SK-N-SH (cell line): ENCODE measurements at regions not wholly inside any gene's neighbourhood (a gene's known extent, or its start where the extent isn't known, plus 50 kb on each side); places are given as distances from the start of the nearest gene placed in this dataset.

ENCODE experiments used
- CTCF ChIA-PET: fragments of 300-600, 350-600 bp; formaldehyde crosslinking; extraction: SDS; loops from one replicate; lab custom pipeline; 2021; lab: Yijun Ruan, JAX
- POLR2A ChIA-PET: fragments of 350-600 bp; sonication (Branson Sonifier 250); formaldehyde crosslinking; extraction: SDS; loops from one replicate; lab custom pipeline; 2020; ENCODE audit warnings: antibody characterized with exemption, inconsistent platforms; lab: Yijun Ruan, JAX
- DNase-seq: peaks from one replicate; pipeline ENCODE4 v3.0.0; 2012
- H2AFZ ChIP-seq: fragments of 200-600 bp; sonication (generic); 2 replicates; pipeline ENCODE4 v1.8.1; 2016; ENCODE audit warnings: antibody characterized with exemption, mild to moderate bottlenecking, low read depth
- H3F3A ChIP-seq: fragments of 200-600 bp; sonication (generic); replicated peaks from 2 replicates; pipeline ENCODE3; 2016; ENCODE audit warnings: antibody characterized with exemption, mild to moderate bottlenecking; ENCODE audit not compliant: insufficient read depth
- H3K27ac ChIP-seq, 2 experiments: fragments of 200-500 bp in 1 of 2; fragments of 200-600 bp in 1 of 2; sonication (Bioruptor generic) in 1 of 2; sonication (generic), shearing (Covaris generic) in 1 of 2; 2 replicates each; pipeline versions ENCODE4 v1.5.1 to v1.6.1; 2014 to 2016; ENCODE audit warnings: low read depth in 2 of 2, inconsistent platforms in 1 of 2, low read length in 1 of 2, mild to moderate bottlenecking in 1 of 2, mixed read lengths in 1 of 2
- H3K27me3 ChIP-seq: fragments of 200-600 bp; sonication (generic), shearing (Covaris generic); 2 replicates; pipeline ENCODE4 v1.6.1; 2016; ENCODE audit warnings: mixed run types; ENCODE audit not compliant: insufficient read depth
- H3K36me3 ChIP-seq, 2 experiments: fragments of 200-500 bp in 1 of 2; fragments of 200-600 bp in 1 of 2; sonication (Bioruptor generic) in 1 of 2; sonication (generic) in 1 of 2; replicated peaks in 1 of 2; 2 replicates each; pipeline versions ENCODE3 to v1.5.1; 2014 to 2016; ENCODE audit warnings: low read length in 1 of 2, mild to moderate bottlenecking in 1 of 2; ENCODE audit not compliant: insufficient read depth in 2 of 2, control insufficient read depth in 1 of 2
- H3K4me1 ChIP-seq, 2 experiments: fragments of 200-500 bp in 1 of 2; fragments of 200-600 bp in 1 of 2; sonication (Bioruptor generic) in 1 of 2; sonication (generic), shearing (Covaris generic) in 1 of 2; 2 replicates each; pipeline versions ENCODE4 v1.5.1 to v1.6.1; 2014 to 2016; ENCODE audit warnings: low read depth in 1 of 2, low read length in 1 of 2, mixed run types in 1 of 2; ENCODE audit not compliant: insufficient read depth in 2 of 2, control insufficient read depth in 1 of 2
- H3K4me2 ChIP-seq: fragments of 200-600 bp; sonication (generic), shearing (Covaris generic); 2 replicates; pipeline ENCODE4 v1.6.1; 2017; ENCODE audit warnings: mixed run types
- H3K4me3 ChIP-seq, 2 experiments: fragments of 200-500 bp in 1 of 2; fragments of 200-600 bp in 1 of 2; sonication (Bioruptor generic) in 1 of 2; sonication (generic), shearing (Covaris generic) in 1 of 2; 2 replicates each; pipeline versions ENCODE4 v1.5.1 to v1.8.1; 2014 to 2016; ENCODE audit warnings: low read depth in 2 of 2, inconsistent platforms in 1 of 2, low read length in 1 of 2, mild to moderate bottlenecking in 1 of 2, mixed read lengths in 1 of 2, moderate library complexity in 1 of 2
- H3K79me2 ChIP-seq: fragments of 200-600 bp; sonication (generic); 2 replicates; pipeline ENCODE4 v1.8.1; 2017; ENCODE audit warnings: mild to moderate bottlenecking; ENCODE audit not compliant: insufficient read depth
- H3K9ac ChIP-seq: fragments of 200-600 bp; sonication (generic); 2 replicates; pipeline ENCODE4 v1.6.1; 2017; ENCODE audit warnings: mixed run types
- H3K9me2 ChIP-seq: fragments of 200-600 bp; sonication (generic); 2 replicates; pipeline ENCODE4 v1.6.1; 2017; ENCODE audit warnings: mixed run types
- H3K9me3 ChIP-seq: fragments of 200-600 bp; sonication (generic); 2 replicates; pipeline ENCODE4 v1.6.1; 2017; ENCODE audit warnings: mixed run types, mild to moderate bottlenecking, moderate library complexity
- H4K20me1 ChIP-seq: fragments of 200-600 bp; sonication (generic); 2 replicates; pipeline ENCODE4 v1.6.1; 2017; ENCODE audit warnings: mild to moderate bottlenecking, mixed run types; ENCODE audit not compliant: insufficient read depth
- CHD2 ChIP-seq: fragments of 150-350 bp; IDR thresholded peaks from 2 replicates; pipeline ENCODE4 v1.6.1; 2018; ENCODE audit warnings: low read length; ENCODE audit not compliant: partially characterized antibody
- CTCF ChIP-seq: fragments of 200-600 bp; sonication (generic); IDR thresholded peaks from 2 replicates; pipeline ENCODE4 v1.6.1; 2017; ENCODE audit warnings: antibody characterized with exemption, mild to moderate bottlenecking, moderate library complexity
- ELF1 ChIP-seq: IDR thresholded peaks from 2 replicates; pipeline ENCODE4 v1.4.0; 2012
- EP300 ChIP-seq, 2 experiments: IDR thresholded peaks; 2 replicates each; pipeline versions ENCODE4 v1.4.0 to v1.6.1; 2012; ENCODE audit warnings: borderline replicate concordance in 1 of 2, low read depth in 1 of 2, low read length in 1 of 2
- EZH2phosphoT487 ChIP-seq: fragments of 200-600 bp; sonication (generic); IDR thresholded peaks from 2 replicates; pipeline ENCODE4 v1.6.1; 2017; ENCODE audit warnings: low read depth, mixed run types, mild to moderate bottlenecking, antibody characterized with exemption, moderate library complexity, borderline replicate concordance
- FOXM1 ChIP-seq: IDR thresholded peaks from 2 replicates; pipeline ENCODE4 v1.4.0; 2012; ENCODE audit warnings: low read depth, mild to moderate bottlenecking
- GABPA ChIP-seq: IDR thresholded peaks from 2 replicates; pipeline ENCODE4 v1.4.0; 2012; ENCODE audit warnings: low read depth, mild to moderate bottlenecking
- GATA2 ChIP-seq: sonication (generic); formaldehyde crosslinking; IDR thresholded peaks from 2 replicates; pipeline ENCODE4 v1.5.0; 2020; ENCODE audit warnings: mild to moderate bottlenecking, missing genetic modification reagents
- MAX ChIP-seq: IDR thresholded peaks from 2 replicates; pipeline ENCODE4 v1.4.0; 2012; ENCODE audit warnings: low read depth
- MXI1 ChIP-seq: IDR thresholded peaks from 2 replicates; pipeline ENCODE4 v1.6.1; 2012; ENCODE audit warnings: mild to moderate bottlenecking, low read depth, low read length, improper control_type of control experiment
- NFIC ChIP-seq: IDR thresholded peaks from 2 replicates; pipeline ENCODE4 v1.4.0; 2012; ENCODE audit warnings: borderline replicate concordance
- NRF1 ChIP-seq: IDR thresholded peaks from 2 replicates; pipeline ENCODE4 v1.6.1; 2012; ENCODE audit warnings: low read depth, mild to moderate bottlenecking, low read length
- PBX3 ChIP-seq: IDR thresholded peaks from 2 replicates; pipeline ENCODE4; 2012
- POLR2AphosphoS5 ChIP-seq: IDR thresholded peaks from 2 replicates; pipeline ENCODE4 v1.6.1; 2012; ENCODE audit warnings: low read depth, low read length
- RAD21 ChIP-seq: IDR thresholded peaks from 2 replicates; pipeline ENCODE4 v1.6.1; 2012; ENCODE audit warnings: mild to moderate bottlenecking, low read length
- RCOR1 ChIP-seq: fragments of 150-350 bp; IDR thresholded peaks from 2 replicates; pipeline ENCODE4 v1.6.1; 2017; ENCODE audit warnings: antibody characterized with exemption, low read length
- SMC3 ChIP-seq: IDR thresholded peaks from 2 replicates; pipeline ENCODE4 v1.6.1; 2012; ENCODE audit warnings: low read depth, low read length, improper control_type of control experiment
- TEAD4 ChIP-seq: IDR thresholded peaks from 2 replicates; pipeline ENCODE4 v1.4.0; 2012; ENCODE audit warnings: mild to moderate bottlenecking, borderline replicate concordance; ENCODE audit not compliant: insufficient read depth
- USF1 ChIP-seq: IDR thresholded peaks from 2 replicates; pipeline ENCODE4 v1.4.0; 2012; ENCODE audit warnings: low read depth, borderline replicate concordance
- WGBS: methylation state at CpG from one replicate; pipeline ENCODE4 v1.1.6; 2017; ENCODE audit warnings: low lambda C conversion rate; 5-methylcytosine and 5-hydroxymethylcytosine counted together

GRCh38 chr15:31486506-31486905, 159.9 kb downstream of the KLF13 start:
- no peaks in the 10 kb centered on the region for H3K9me3 ChIP-seq
- no peak for TF ChIP-seq USF1
- no peak for TF ChIP-seq MXI1
- TF ChIP-seq ELF1, result no peak
- no peak for TF ChIP-seq CHD2
- no peak for TF ChIP-seq POLR2AphosphoS5
- TF ChIP-seq SMC3, result no peak
- no peak for TF ChIP-seq NRF1
- no peak for TF ChIP-seq EP300 (IDR thresholded peaks at IDR 0.05; ENCODE audit: borderline replicate concordance in 1 of 2, low read depth in 1 of 2, low read length in 1 of 2)
- no peak for TF ChIP-seq EZH2phosphoT487
- no peak for TF ChIP-seq MAX
- TF ChIP-seq RCOR1, result no peak
- no peak for TF ChIP-seq RAD21
- no peak for TF ChIP-seq NFIC
- no peak for TF ChIP-seq GATA2 (CRISPR knock-in tag)
- TF ChIP-seq TEAD4, result no peak
- TF ChIP-seq PBX3, result no peak
- no peak for TF ChIP-seq GABPA
- TF ChIP-seq FOXM1, result no peak
- TF ChIP-seq CTCF, result no peak
- H3K79me2 ChIP-seq, result no peaks in the 10 kb centered on the region
- no peaks in the 10 kb centered on the region for H3K9me2 ChIP-seq
- no peak overlapping the region for H2AFZ ChIP-seq
- no peaks in the 10 kb centered on the region for H3F3A ChIP-seq
- WGBS, result 76% methylated on average over 8 of the region's 11 CpGs
- no peak overlapping the region for H3K4me3 ChIP-seq
- H3K4me1 ChIP-seq, result peaks cover 3 to 10% of the 10 kb centered on the region in 2 experiments; a peak in 1 of 4 replicates
- no peak overlapping the region for H3K4me2 ChIP-seq
- no peak overlapping the region for H3K9ac ChIP-seq
- DNase-seq, result no peak
- no peaks in the 10 kb centered on the region for H3K36me3 ChIP-seq
- ChIA-PET CTCF (interaction anchor here (4.5 to 5.3 kb wide), 2 partner anchors 13 to 280 kb away, joined by 69 to 88 read pairs; no protein-coding TSS in a partner anchor), POLR2A (interaction anchor here (0.6 kb wide), 1 partner anchor 284 kb away, joined by 3 read pairs; no protein-coding TSS in a partner anchor)
- no peaks in the 10 kb centered on the region for H4K20me1 ChIP-seq
- no peak overlapping the region for H3K27ac ChIP-seq
- no peaks in the 10 kb centered on the region for H3K27me3 ChIP-seq
